ENCODE measurements at regions not wholly inside any gene's neighbourhood (a gene's known extent, or its start where the extent isn't known, plus 50 kb on each side); places are given as distances from the start of the nearest gene placed in this dataset.

- TF ChIP-seq CTCF (IDR thresholded peaks at IDR 0.05) (no peak), POLR2AphosphoS5 (IDR thresholded peaks at IDR 0.05) (no peak)
These were observed 149.7 kb upstream of the TMEM170B start for GRCh38 chr6:11387707-11388430.
